Left lung (tissue), 4 donors: ENCODE measurements at regions not wholly inside any gene's neighbourhood (a gene's known extent, or its start where the extent isn't known, plus 50 kb on each side); places are given as distances from the start of the nearest gene placed in this dataset.

Source experiments
- ATAC-seq: fragments of 200-7000 bp; cut with Tn5 transposase; one replicate; pipeline ENCODE4 v1.9.1; 2020; ENCODE audit warnings: moderate library complexity
- DNase-seq, 4 donors: peaks; one replicate each; pipeline ENCODE4 v3.0.0-alpha.2; 2013 to 2020
- H3K27ac ChIP-seq, 2 donors: fragments of 200-600 bp; sonication (generic) in 1 of 2; one replicate each; pipeline versions ENCODE4 v1.5.0 to v1.8.0; 2020 to 2021
- H3K27me3 ChIP-seq, 2 donors: fragments of 200-600 bp; sonication (generic) in 1 of 2; one replicate each; pipeline versions ENCODE4 v1.5.0 to v1.8.0; 2020 to 2021
- H3K36me3 ChIP-seq, 2 donors: fragments of 200-600 bp; sonication (generic) in 1 of 2; one replicate each; pipeline versions ENCODE4 v1.5.0 to v1.8.0; 2020 to 2021
- H3K4me1 ChIP-seq, 2 donors: fragments of 200-600 bp; one replicate each; pipeline ENCODE4 v1.8.0; 2021
- H3K4me3 ChIP-seq, 2 donors: fragments of 200-600 bp; sonication (generic) in 1 of 2; one replicate each; pipeline versions ENCODE4 v1.5.0 to v1.8.0; 2020 to 2021; ENCODE audit warnings: mild to moderate bottlenecking in 1 of 2
- H3K9me3 ChIP-seq, 2 donors: fragments of 200-600 bp; sonication (generic) in 1 of 2; one replicate each; pipeline versions ENCODE4 v1.5.0 to v1.8.0; 2020 to 2021
- intact Hi-C, 2 donors: fragments of 100-400 bp; cut with DNase I; formaldehyde crosslinking; loops; one replicate each; pipeline versions ENCODE4 v1.11.2 to v1.14.2; 2022
- TF ChIP-seq, protein P1 (sequence below), 2 donors: fragments of 200-600 bp; sonication (generic) in 1 of 2; IDR thresholded peaks; one replicate each; pipeline versions ENCODE4 v1.5.0 to v1.8.0; 2021; ENCODE audit warnings: antibody characterized with exemption in 2 of 2
- donor health status: DM: no; HTN: yes; CAD: no.
- donor health status: DM: no; HTN: no; CAD: no.

- DNase-seq (no peak), ATAC-seq (peak; percentile 81)
- no peak overlapping the region for H3K27ac ChIP-seq
- no peaks in the 10 kb centered on the region for H3K4me1 ChIP-seq
- H3K27me3 ChIP-seq, result no peaks in the 10 kb centered on the region
- TF ChIP-seq, protein P1, sequence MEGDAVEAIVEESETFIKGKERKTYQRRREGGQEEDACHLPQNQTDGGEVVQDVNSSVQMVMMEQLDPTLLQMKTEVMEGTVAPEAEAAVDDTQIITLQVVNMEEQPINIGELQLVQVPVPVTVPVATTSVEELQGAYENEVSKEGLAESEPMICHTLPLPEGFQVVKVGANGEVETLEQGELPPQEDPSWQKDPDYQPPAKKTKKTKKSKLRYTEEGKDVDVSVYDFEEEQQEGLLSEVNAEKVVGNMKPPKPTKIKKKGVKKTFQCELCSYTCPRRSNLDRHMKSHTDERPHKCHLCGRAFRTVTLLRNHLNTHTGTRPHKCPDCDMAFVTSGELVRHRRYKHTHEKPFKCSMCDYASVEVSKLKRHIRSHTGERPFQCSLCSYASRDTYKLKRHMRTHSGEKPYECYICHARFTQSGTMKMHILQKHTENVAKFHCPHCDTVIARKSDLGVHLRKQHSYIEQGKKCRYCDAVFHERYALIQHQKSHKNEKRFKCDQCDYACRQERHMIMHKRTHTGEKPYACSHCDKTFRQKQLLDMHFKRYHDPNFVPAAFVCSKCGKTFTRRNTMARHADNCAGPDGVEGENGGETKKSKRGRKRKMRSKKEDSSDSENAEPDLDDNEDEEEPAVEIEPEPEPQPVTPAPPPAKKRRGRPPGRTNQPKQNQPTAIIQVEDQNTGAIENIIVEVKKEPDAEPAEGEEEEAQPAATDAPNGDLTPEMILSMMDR (IDR thresholded peaks at IDR 0.05), result no peak
- H3K9me3 ChIP-seq, result no peaks in the 10 kb centered on the region
- H3K36me3 ChIP-seq, result no peaks in the 10 kb centered on the region
- intact Hi-C loops, result no loop called here
- no peak overlapping the region for H3K4me3 ChIP-seq
These were observed 551.6 kb downstream of the COL12A1 start for GRCh38 chr6:74654296-74654695.

- H3K4me1 ChIP-seq, result no peaks in the 10 kb centered on the region
- H3K9me3 ChIP-seq, result no peaks in the 10 kb centered on the region
- no peaks in the 10 kb centered on the region for H3K36me3 ChIP-seq
- TF ChIP-seq, protein P1 (IDR thresholded peaks at IDR 0.05), result no peak
- DNase-seq, result no peak
- no peak overlapping the region for H3K27ac ChIP-seq
- intact Hi-C loops, result no loop called here
- H3K27me3 ChIP-seq, result no peaks in the 10 kb centered on the region
- no peak overlapping the region for H3K4me3 ChIP-seq
- no peak for ATAC-seq
These were observed 553.7 kb downstream of the COL12A1 start for GRCh38 chr6:74651948-74652842.

DNA sequence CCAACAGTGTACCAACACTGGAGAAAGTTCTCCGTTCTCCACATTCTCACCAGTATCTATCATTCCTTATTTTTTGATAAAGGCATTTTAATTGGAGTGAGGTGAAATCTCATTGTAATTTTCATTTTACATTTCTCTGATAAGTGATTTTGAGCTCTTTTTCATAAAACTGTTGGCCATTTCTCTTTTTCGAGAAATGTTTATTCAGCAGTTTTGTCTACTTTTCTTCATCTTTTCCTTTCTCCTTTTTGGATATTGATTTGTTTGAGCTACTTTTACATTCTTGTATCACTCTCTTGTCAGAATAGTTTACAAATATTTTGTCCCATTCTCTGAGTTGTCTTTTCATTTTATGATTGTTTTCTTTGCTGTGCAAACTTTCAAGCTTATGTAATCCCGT is 555.2 kb downstream of the COL12A1 start:
- H3K4me1 ChIP-seq, result no peaks in the 10 kb centered on the region
- H3K4me3 ChIP-seq, result no peak overlapping the region
- ATAC-seq (no peak), DNase-seq (no peak)
- no peaks in the 10 kb centered on the region for H3K36me3 ChIP-seq
- TF ChIP-seq, protein P1 (IDR thresholded peaks at IDR 0.05), result no peak
- H3K27ac ChIP-seq, result no peak overlapping the region
- H3K27me3 ChIP-seq, result no peaks in the 10 kb centered on the region
- no peaks in the 10 kb centered on the region for H3K9me3 ChIP-seq
- intact Hi-C loops, result no loop called here

DNA sequence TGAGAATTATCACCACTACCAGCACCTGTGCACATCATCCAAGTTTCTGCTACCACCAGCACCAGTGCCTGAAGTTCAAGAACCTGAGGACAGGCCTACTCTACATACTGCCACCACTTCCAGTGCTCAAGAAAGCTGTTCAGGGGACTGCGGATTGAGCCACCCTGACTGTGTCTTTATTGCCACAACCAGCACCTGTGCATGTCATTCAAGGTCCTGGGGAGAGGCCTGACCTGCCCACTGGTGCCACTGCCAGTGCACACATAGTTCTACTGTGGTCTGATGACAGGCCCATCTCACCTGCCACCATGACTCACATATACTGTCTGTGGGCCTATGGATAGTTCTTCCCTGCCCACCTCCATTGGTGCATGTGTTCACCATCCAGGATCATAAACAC is 559.4 kb downstream of the COL12A1 start:
- intact Hi-C loops, result no loop called here
- Histone ChIP-seq H3K36me3 (no peaks in the 10 kb centered on the region), H3K4me1 (no peaks in the 10 kb centered on the region), H3K4me3 (no peak overlapping the region), H3K27ac (no peak overlapping the region), H3K27me3 (no peaks in the 10 kb centered on the region), H3K9me3 (no peaks in the 10 kb centered on the region)
- TF ChIP-seq, protein P1 (IDR thresholded peaks at IDR 0.05), result no peak
- DNase-seq (no peak), ATAC-seq (no peak)

DNA sequence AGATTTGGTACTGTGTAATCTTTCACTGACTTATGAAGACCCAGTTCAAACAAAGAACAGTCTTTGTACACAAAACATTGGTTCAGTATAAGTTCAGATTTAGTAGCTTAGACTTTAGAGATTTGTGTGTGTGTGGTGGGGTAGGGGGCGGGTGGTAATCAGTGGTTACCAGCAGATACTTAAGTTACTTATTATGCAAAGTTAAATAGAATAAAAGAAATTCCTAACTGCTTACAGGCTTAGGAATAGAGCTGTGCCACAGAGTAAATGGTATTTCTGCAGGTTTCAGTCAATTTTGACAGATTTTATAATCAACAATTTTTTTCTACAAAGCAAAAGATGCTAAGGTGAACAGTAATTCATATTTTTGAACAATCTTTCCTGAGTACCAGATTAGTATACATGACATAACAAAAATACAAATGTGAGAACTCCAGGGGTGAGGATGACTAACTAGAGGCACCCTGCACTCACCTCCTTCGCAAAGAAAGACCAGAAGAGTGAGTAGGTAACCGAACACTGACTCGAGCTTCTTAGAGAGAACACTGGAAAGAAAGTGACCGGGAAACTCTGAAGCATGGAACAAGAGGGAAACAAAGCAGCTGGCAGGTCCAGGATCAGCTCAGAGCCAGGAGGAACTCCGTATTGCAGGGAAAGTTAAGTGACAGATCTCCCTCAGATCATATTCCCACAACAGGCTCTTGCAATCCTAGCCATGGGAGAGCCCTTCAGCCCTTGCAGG is 560.6 kb downstream of the COL12A1 start:
- no peaks in the 10 kb centered on the region for H3K9me3 ChIP-seq
- DNase-seq (no peak), ATAC-seq (no peak)
- H3K27ac ChIP-seq, result no peak overlapping the region
- no peak overlapping the region for H3K4me3 ChIP-seq
- H3K27me3 ChIP-seq, result no peaks in the 10 kb centered on the region
- intact Hi-C loops, result no loop called here
- H3K4me1 ChIP-seq, result no peaks in the 10 kb centered on the region
- TF ChIP-seq, protein P1 (IDR thresholded peaks at IDR 0.05), result no peak
- no peaks in the 10 kb centered on the region for H3K36me3 ChIP-seq
